HFF-Myc (cell line): ENCODE measurements at regions not wholly inside any gene's neighbourhood (a gene's known extent, or its start where the extent isn't known, plus 50 kb on each side); places are given as distances from the start of the nearest gene placed in this dataset.
"Not testable (repeated sequence)": the region's sequence is repeated elsewhere in the genome, so short reads cannot be mapped to it uniquely, and the experiment has no call there.

Experiments
- DNase-seq: peaks from one replicate; pipeline ENCODE4 v3.0.0-alpha.2; 2011; ENCODE audit warnings: low read depth; ENCODE audit errors: extremely low read depth
- H3K4me3 ChIP-seq: replicated peaks from 2 replicates; pipeline ENCODE4 v1.5.1; 2011; ENCODE audit warnings: low read depth, mild to moderate bottlenecking, control low read depth, low read length
- CTCF ChIP-seq: IDR thresholded peaks from 2 replicates; pipeline ENCODE4 v1.5.1; 2012; ENCODE audit warnings: mild to moderate bottlenecking, low read depth, low read length, control low read depth; ENCODE audit errors: missing control alignments

GRCh38 chr16:76713191-76713590 lies 436.0 kb downstream of the CNTNAP4 start:
- no peak for DNase-seq
- H3K4me3 ChIP-seq, result no peak overlapping the region
- no peak for TF ChIP-seq CTCF

- H3K4me3 ChIP-seq, DNase-seq: not testable (repeated sequence)
These were observed 439.1 kb downstream of the CNTNAP4 start for GRCh38 chr16:76716251-76716650.

GRCh38 chr16:76724181-76724580 lies 447.0 kb downstream of the CNTNAP4 start:
- TF ChIP-seq CTCF, result no peak
- H3K4me3 ChIP-seq, result no peak overlapping the region
- DNase-seq, result no peak

DNA sequence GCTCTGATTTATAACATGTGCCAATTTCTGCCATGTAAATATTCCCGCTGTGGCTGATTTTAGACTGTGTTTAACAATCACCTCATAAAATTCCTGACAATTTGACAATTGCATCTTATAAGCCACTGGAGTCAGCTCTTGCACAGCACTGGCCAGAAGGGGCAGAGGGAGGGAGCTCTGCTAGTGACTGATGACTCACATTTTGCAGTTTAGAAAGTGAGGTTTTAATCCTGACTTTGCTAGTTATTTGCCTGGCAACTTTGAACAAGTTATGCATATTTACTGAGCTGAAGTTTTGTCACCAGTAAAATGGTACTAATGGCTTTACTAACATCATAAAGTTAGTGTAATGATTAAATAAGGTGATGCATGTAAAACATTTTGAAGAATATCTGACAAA lies 452.3 kb downstream of the CNTNAP4 start:
- no peak for TF ChIP-seq CTCF
- DNase-seq, result no peak
- no peak overlapping the region for H3K4me3 ChIP-seq

DNA sequence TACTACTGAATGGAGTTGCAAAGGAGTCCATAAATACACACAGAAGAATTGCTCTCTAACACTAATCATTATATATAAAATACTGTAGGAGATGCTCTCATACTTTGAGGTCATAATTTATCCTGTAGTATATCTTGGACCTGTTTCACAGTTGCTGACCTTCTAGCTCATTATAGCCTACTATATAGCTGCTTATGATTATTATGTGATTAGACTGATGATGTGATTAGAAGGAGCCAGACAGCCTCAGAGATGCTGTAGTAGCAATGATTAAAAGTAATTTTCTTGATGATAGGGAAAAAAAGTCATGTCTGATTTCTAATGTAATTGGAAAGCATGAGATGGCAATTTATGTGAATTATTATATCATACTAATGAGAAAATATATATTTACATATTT lies 455.7 kb downstream of the CNTNAP4 start:
- no peak overlapping the region for H3K4me3 ChIP-seq
- TF ChIP-seq CTCF, result no peak
- no peak for DNase-seq

DNA sequence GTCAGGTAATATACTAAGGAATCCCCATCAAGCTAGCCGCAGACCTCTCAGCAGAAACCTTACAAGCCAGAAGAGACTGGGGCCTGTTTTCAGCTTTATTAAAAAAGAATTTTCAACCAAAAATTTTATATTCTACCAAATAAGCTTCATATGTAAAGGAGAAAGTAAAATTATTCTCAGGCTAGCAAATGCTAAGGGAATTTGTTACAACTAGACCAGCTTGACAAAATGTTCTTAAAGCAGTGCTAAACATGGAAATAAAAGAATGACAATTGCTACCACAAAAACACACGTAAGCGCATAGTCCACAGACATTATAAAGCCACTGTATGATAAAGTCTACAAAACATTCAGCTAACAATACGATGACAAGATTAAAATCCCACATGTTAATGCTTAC lies 449.4 kb upstream of the MON1B start:
- TF ChIP-seq CTCF, result no peak
- DNase-seq, result no peak
- no peak overlapping the region for H3K4me3 ChIP-seq

DNA sequence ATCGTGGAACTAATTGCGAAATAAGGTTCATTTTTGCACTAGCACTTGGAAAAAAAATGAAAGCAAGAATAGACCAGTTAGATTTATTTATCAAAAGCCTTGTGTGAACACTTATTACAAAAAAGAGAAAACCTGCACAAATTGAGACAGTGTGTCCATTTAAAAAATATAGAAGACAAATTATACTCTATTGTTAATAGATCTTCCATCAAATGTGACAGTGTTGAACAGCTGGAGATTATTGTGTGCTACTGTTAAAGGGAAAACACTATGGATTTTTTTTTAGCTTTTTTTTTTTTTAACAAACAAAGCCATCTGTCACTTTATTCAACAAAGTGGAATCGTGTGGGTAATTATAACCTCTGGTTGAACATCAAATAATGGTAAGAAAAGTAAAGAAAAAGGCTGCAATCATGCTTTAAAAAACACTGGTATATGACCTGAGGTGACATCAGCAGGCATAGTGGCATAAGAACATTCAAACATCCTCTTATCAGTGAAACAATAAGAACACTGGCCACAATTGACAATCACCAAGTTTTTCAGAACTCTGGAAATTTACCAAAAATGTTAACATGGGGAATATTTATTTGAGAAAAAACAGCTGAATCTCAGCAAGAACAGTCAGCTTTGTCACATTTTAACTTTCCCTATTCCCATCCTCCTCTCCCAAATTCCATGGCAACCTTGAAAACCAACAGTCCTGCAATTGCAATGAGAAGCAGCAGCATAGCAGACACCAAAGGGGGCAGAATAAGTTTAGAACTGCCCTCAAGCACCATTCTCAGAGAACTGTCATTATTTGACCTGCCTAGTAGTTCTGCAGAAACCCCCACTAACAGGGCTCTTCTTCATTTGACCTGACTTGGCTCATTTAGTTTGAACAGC lies 442.3 kb upstream of the MON1B start:
- H3K4me3 ChIP-seq, result no peak overlapping the region
- no peak for DNase-seq
- TF ChIP-seq CTCF, result no peak
